ENCODE measurements at regions not wholly inside any gene's neighbourhood (a gene's known extent, or its start where the extent isn't known, plus 50 kb on each side); places are given as distances from the start of the nearest gene placed in this dataset.
A peak's percentile ranks its signal among the peaks of the same experiment; 100 is the strongest.

GRCh38 chrX:25196221-25196620, 180.5 kb upstream of the ARX start:
- Histone ChIP-seq H3K4me3 (ENCODE audit: control insufficient read depth in 2 of 3, extremely low read depth in 1 of 3, insufficient read depth in 2 of 3, low read depth in 1 of 3, low read length in 3 of 3) (no peak overlapping the region), H3K4me1 (ENCODE audit: control insufficient read depth, extremely low read depth, insufficient read depth, low read length) (no peaks in the 10 kb centered on the region), H2AFZ (ENCODE audit: control insufficient read depth, low read length) (no peak overlapping the region), H3K27ac (ENCODE audit: control insufficient read depth, insufficient read depth, low read length) (no peak overlapping the region), H3K4me2 (ENCODE audit: control insufficient read depth, extremely low read depth, insufficient read depth, low read depth, low read length) (no peak overlapping the region), H3K9me1 (ENCODE audit: control insufficient read depth, extremely low read depth, insufficient read depth, low read length) (no peaks in the 10 kb centered on the region), H3K27me3 (ENCODE audit: control insufficient read depth, extremely low read depth, insufficient read depth, low read length) (no peaks in the 10 kb centered on the region), H3K36me3 (ENCODE audit: control insufficient read depth in 2 of 2, extremely low read depth in 1 of 2, insufficient read depth in 2 of 2, low read length in 2 of 2) (no peaks in the 10 kb centered on the region), H3K79me2 (ENCODE audit: control insufficient read depth, insufficient read depth, low read length) (no peaks in the 10 kb centered on the region), H3K9me3 (ENCODE audit: control insufficient read depth, low read depth, low read length) (no peaks in the 10 kb centered on the region), H4K20me1 (ENCODE audit: control insufficient read depth, extremely low read depth, insufficient read depth, low read length) (no peaks in the 10 kb centered on the region), H3K9ac (ENCODE audit: control insufficient read depth, extremely low read depth, insufficient read depth, low read length) (no peak overlapping the region)
- FAIRE-seq (no peak), DNase-seq (ENCODE audit: low read depth, low spot score) (no peak)
- dilution Hi-C loops (cut with MboI; ENCODE audit: extremely low pct_ligation_motif_present, low sequenced_read_pairs) = no loop called here
- TF ChIP-seq EZH2 (IDR thresholded peaks at IDR 0.05; ENCODE audit: low read length) (no peak), CTCF (optimal IDR thresholded peaks at IDR 0.05 in 1 of 3, IDR thresholded peaks at IDR 0.05 in 1 of 3, conservative IDR thresholded peaks at IDR 0.05 in 1 of 3; ENCODE audit: extremely low read depth in 1 of 3, insufficient read depth in 2 of 3, low read length in 3 of 3) (no peak)

- H3K9me1 ChIP-seq (ENCODE audit: control insufficient read depth, extremely low read depth, insufficient read depth, low read length) = no peaks in the 10 kb centered on the region
- no peak overlapping the region for H3K27ac ChIP-seq (ENCODE audit: control insufficient read depth, insufficient read depth, low read length)
- no peaks in the 10 kb centered on the region for H3K9me3 ChIP-seq (ENCODE audit: control insufficient read depth, low read depth, low read length)
- FAIRE-seq (no peak), DNase-seq (ENCODE audit: low read depth, low spot score) (no peak)
- H3K9ac ChIP-seq (ENCODE audit: control insufficient read depth, extremely low read depth, insufficient read depth, low read length) = no peak overlapping the region
- no peaks in the 10 kb centered on the region for H3K79me2 ChIP-seq (ENCODE audit: control insufficient read depth, insufficient read depth, low read length)
- no peaks in the 10 kb centered on the region for H4K20me1 ChIP-seq (ENCODE audit: control insufficient read depth, extremely low read depth, insufficient read depth, low read length)
- no peak overlapping the region for H3K4me2 ChIP-seq (ENCODE audit: control insufficient read depth, extremely low read depth, insufficient read depth, low read depth, low read length)
- dilution Hi-C loops (cut with MboI; ENCODE audit: extremely low pct_ligation_motif_present, low sequenced_read_pairs) = no loop called here
- no peaks in the 10 kb centered on the region for H3K27me3 ChIP-seq (ENCODE audit: control insufficient read depth, extremely low read depth, insufficient read depth, low read length)
- TF ChIP-seq EZH2 (IDR thresholded peaks at IDR 0.05; ENCODE audit: low read length) (no peak), CTCF (optimal IDR thresholded peaks at IDR 0.05 in 1 of 3, IDR thresholded peaks at IDR 0.05 in 1 of 3, conservative IDR thresholded peaks at IDR 0.05 in 1 of 3; ENCODE audit: extremely low read depth in 1 of 3, insufficient read depth in 2 of 3, low read length in 3 of 3) (peak; percentile 16 to 43 (median 22))
- no peak overlapping the region for H3K4me3 ChIP-seq (ENCODE audit: control insufficient read depth in 2 of 3, extremely low read depth in 1 of 3, insufficient read depth in 2 of 3, low read depth in 1 of 3, low read length in 3 of 3)
- no peak overlapping the region for H2AFZ ChIP-seq (ENCODE audit: control insufficient read depth, low read length)
- no peaks in the 10 kb centered on the region for H3K36me3 ChIP-seq (ENCODE audit: control insufficient read depth in 2 of 2, extremely low read depth in 1 of 2, insufficient read depth in 2 of 2, low read length in 2 of 2)
- H3K4me1 ChIP-seq (ENCODE audit: control insufficient read depth, extremely low read depth, insufficient read depth, low read length) = no peaks in the 10 kb centered on the region
Measured at GRCh38 chrX:25191403-25191802, 175.6 kb upstream of the ARX start.
